C4-2B (cell line): ENCODE measurements at regions not wholly inside any gene's neighbourhood (a gene's known extent, or its start where the extent isn't known, plus 50 kb on each side); places are given as distances from the start of the nearest gene placed in this dataset.

Experiments used
- CTCF ChIP-seq: fragments of 450-650 bp; conservative IDR thresholded peaks from 2 replicates; pipeline ENCODE4 v1.5.1; 2017; ENCODE audit warnings: mild to moderate bottlenecking
- ZFX ChIP-seq: fragments of 450-650 bp; IDR thresholded peaks from 2 replicates; pipeline ENCODE4 v1.6.1; 2017

- TF ChIP-seq CTCF = no peak
- TF ChIP-seq ZFX = no peak
Observed at GRCh38 chr10:109784236-109784635, 139.1 kb downstream of the XPNPEP1 start.
